ENCODE measurements at regions not wholly inside any gene's neighbourhood (a gene's known extent, or its start where the extent isn't known, plus 50 kb on each side); places are given as distances from the start of the nearest gene placed in this dataset.
"Not testable (repeated sequence)": the region's sequence is repeated elsewhere in the genome, so short reads cannot be mapped to it uniquely, and the experiment has no call there.

GRCh38 chr7:109879287-109879828, 1211.6 kb upstream of the LRRN3 start:
- no peak overlapping the region for H3K4me3 ChIP-seq (ENCODE audit: low read depth, low read length)
- no peak overlapping the region for H3K27ac ChIP-seq (ENCODE audit: low read depth, low read length)
- H3K36me3 ChIP-seq (ENCODE audit: insufficient read depth, low read length): no peaks in the 10 kb centered on the region
- H3K79me2 ChIP-seq (ENCODE audit: control insufficient read depth, insufficient read depth, low read length, unreplicated experiment): no peaks in the 10 kb centered on the region
- H3K27me3 ChIP-seq (ENCODE audit: insufficient read depth, low read length): no peaks in the 10 kb centered on the region
- no peak overlapping the region for H2AFZ ChIP-seq (ENCODE audit: low read length, unreplicated experiment)
- no peaks in the 10 kb centered on the region for H3K4me1 ChIP-seq (ENCODE audit: control insufficient read depth, insufficient read depth, low read length, unreplicated experiment)

- no peaks in the 10 kb centered on the region for H3K79me2 ChIP-seq (ENCODE audit: control insufficient read depth, insufficient read depth, low read length, unreplicated experiment)
- no peak overlapping the region for H3K27ac ChIP-seq (ENCODE audit: low read depth, low read length)
- H3K4me1 ChIP-seq (ENCODE audit: control insufficient read depth, insufficient read depth, low read length, unreplicated experiment): peaks cover 3% of the 10 kb centered on the region
- no peak overlapping the region for H2AFZ ChIP-seq (ENCODE audit: low read length, unreplicated experiment)
- no peaks in the 10 kb centered on the region for H3K27me3 ChIP-seq (ENCODE audit: insufficient read depth, low read length)
- H3K4me3 ChIP-seq (ENCODE audit: low read depth, low read length): no peak overlapping the region
- no peaks in the 10 kb centered on the region for H3K36me3 ChIP-seq (ENCODE audit: insufficient read depth, low read length)
Measured at GRCh38 chr7:109890622-109891021, 1200.3 kb upstream of the LRRN3 start.

- Histone ChIP-seq H3K4me1 (ENCODE audit: control insufficient read depth, insufficient read depth, low read length, unreplicated experiment) (peaks cover 3% of the 10 kb centered on the region), H2AFZ (ENCODE audit: low read length, unreplicated experiment) (peak overlapping the region; percentile 43), H3K27ac (ENCODE audit: low read depth, low read length) (peak overlapping the region; percentile 41), H3K4me3 (ENCODE audit: low read depth, low read length) (peak overlapping the region; percentile 74), H3K36me3 (ENCODE audit: insufficient read depth, low read length) (no peaks in the 10 kb centered on the region), H3K79me2 (ENCODE audit: control insufficient read depth, insufficient read depth, low read length, unreplicated experiment) (no peaks in the 10 kb centered on the region), H3K27me3 (ENCODE audit: insufficient read depth, low read length) (no peaks in the 10 kb centered on the region)
Measured at GRCh38 chr7:109893231-109893630, 1197.7 kb upstream of the LRRN3 start.

GRCh38 chr7:109895536-109895935, 1195.4 kb upstream of the LRRN3 start:
- Histone ChIP-seq H3K27ac (ENCODE audit: low read depth, low read length) (no peak overlapping the region), H2AFZ (ENCODE audit: low read length, unreplicated experiment) (peak overlapping the region; percentile 7), H3K4me3 (ENCODE audit: low read depth, low read length) (no peak overlapping the region), H3K27me3 (ENCODE audit: insufficient read depth, low read length) (no peaks in the 10 kb centered on the region), H3K79me2 (ENCODE audit: control insufficient read depth, insufficient read depth, low read length, unreplicated experiment) (no peaks in the 10 kb centered on the region), H3K36me3 (ENCODE audit: insufficient read depth, low read length) (no peaks in the 10 kb centered on the region), H3K4me1 (ENCODE audit: control insufficient read depth, insufficient read depth, low read length, unreplicated experiment) (peaks cover 3% of the 10 kb centered on the region)

- no peaks in the 10 kb centered on the region for H3K4me1 ChIP-seq (ENCODE audit: control insufficient read depth, insufficient read depth, low read length, unreplicated experiment)
- H3K4me3 ChIP-seq (ENCODE audit: low read depth, low read length): no peak overlapping the region
- H3K79me2 ChIP-seq (ENCODE audit: control insufficient read depth, insufficient read depth, low read length, unreplicated experiment): no peaks in the 10 kb centered on the region
- no peak overlapping the region for H3K27ac ChIP-seq (ENCODE audit: low read depth, low read length)
- H3K36me3 ChIP-seq (ENCODE audit: insufficient read depth, low read length): no peaks in the 10 kb centered on the region
- H2AFZ ChIP-seq (ENCODE audit: low read length, unreplicated experiment): no peak overlapping the region
- H3K27me3 ChIP-seq (ENCODE audit: insufficient read depth, low read length): no peaks in the 10 kb centered on the region
Measured at GRCh38 chr7:109901926-109902325, 1189.0 kb upstream of the LRRN3 start.

GRCh38 chr7:109905368-109906065, 1185.4 kb upstream of the LRRN3 start:
- H3K27me3 ChIP-seq (ENCODE audit: insufficient read depth, low read length); H3K4me3 ChIP-seq (ENCODE audit: low read depth, low read length); H2AFZ ChIP-seq (ENCODE audit: low read length, unreplicated experiment); H3K79me2 ChIP-seq (ENCODE audit: control insufficient read depth, insufficient read depth, low read length, unreplicated experiment); H3K36me3 ChIP-seq (ENCODE audit: insufficient read depth, low read length); H3K27ac ChIP-seq (ENCODE audit: low read depth, low read length); H3K4me1 ChIP-seq (ENCODE audit: control insufficient read depth, insufficient read depth, low read length, unreplicated experiment): not testable (repeated sequence)

GRCh38 chr7:109915670-109916069, 1175.3 kb upstream of the LRRN3 start:
- H3K4me1 ChIP-seq (ENCODE audit: control insufficient read depth, insufficient read depth, low read length, unreplicated experiment): no peaks in the 10 kb centered on the region
- no peaks in the 10 kb centered on the region for H3K79me2 ChIP-seq (ENCODE audit: control insufficient read depth, insufficient read depth, low read length, unreplicated experiment)
- H2AFZ ChIP-seq (ENCODE audit: low read length, unreplicated experiment): no peak overlapping the region
- no peak overlapping the region for H3K4me3 ChIP-seq (ENCODE audit: low read depth, low read length)
- H3K27ac ChIP-seq (ENCODE audit: low read depth, low read length): no peak overlapping the region
- H3K27me3 ChIP-seq (ENCODE audit: insufficient read depth, low read length): no peaks in the 10 kb centered on the region
- H3K36me3 ChIP-seq (ENCODE audit: insufficient read depth, low read length): no peaks in the 10 kb centered on the region

GRCh38 chr7:109926738-109927137, 1164.2 kb upstream of the LRRN3 start:
- no peaks in the 10 kb centered on the region for H3K79me2 ChIP-seq (ENCODE audit: control insufficient read depth, insufficient read depth, low read length, unreplicated experiment)
- H2AFZ ChIP-seq (ENCODE audit: low read length, unreplicated experiment): no peak overlapping the region
- H3K27ac ChIP-seq (ENCODE audit: low read depth, low read length): no peak overlapping the region
- no peaks in the 10 kb centered on the region for H3K4me1 ChIP-seq (ENCODE audit: control insufficient read depth, insufficient read depth, low read length, unreplicated experiment)
- no peaks in the 10 kb centered on the region for H3K36me3 ChIP-seq (ENCODE audit: insufficient read depth, low read length)
- no peaks in the 10 kb centered on the region for H3K27me3 ChIP-seq (ENCODE audit: insufficient read depth, low read length)
- H3K4me3 ChIP-seq (ENCODE audit: low read depth, low read length): no peak overlapping the region

GRCh38 chr7:109930049-109930448, 1160.9 kb upstream of the LRRN3 start:
- no peak overlapping the region for H2AFZ ChIP-seq (ENCODE audit: low read length, unreplicated experiment)
- no peaks in the 10 kb centered on the region for H3K79me2 ChIP-seq (ENCODE audit: control insufficient read depth, insufficient read depth, low read length, unreplicated experiment)
- H3K27me3 ChIP-seq (ENCODE audit: insufficient read depth, low read length): no peaks in the 10 kb centered on the region
- no peaks in the 10 kb centered on the region for H3K4me1 ChIP-seq (ENCODE audit: control insufficient read depth, insufficient read depth, low read length, unreplicated experiment)
- no peak overlapping the region for H3K4me3 ChIP-seq (ENCODE audit: low read depth, low read length)
- no peaks in the 10 kb centered on the region for H3K36me3 ChIP-seq (ENCODE audit: insufficient read depth, low read length)
- no peak overlapping the region for H3K27ac ChIP-seq (ENCODE audit: low read depth, low read length)

- Histone ChIP-seq H2AFZ (ENCODE audit: low read length, unreplicated experiment) (no peak overlapping the region), H3K4me3 (ENCODE audit: low read depth, low read length) (no peak overlapping the region), H3K36me3 (ENCODE audit: insufficient read depth, low read length) (no peaks in the 10 kb centered on the region), H3K27ac (ENCODE audit: low read depth, low read length) (no peak overlapping the region), H3K27me3 (ENCODE audit: insufficient read depth, low read length) (no peaks in the 10 kb centered on the region), H3K4me1 (ENCODE audit: control insufficient read depth, insufficient read depth, low read length, unreplicated experiment) (no peaks in the 10 kb centered on the region), H3K79me2 (ENCODE audit: control insufficient read depth, insufficient read depth, low read length, unreplicated experiment) (no peaks in the 10 kb centered on the region)
Measured at GRCh38 chr7:109939207-109939606, 1151.7 kb upstream of the LRRN3 start.

- H3K4me1 ChIP-seq (ENCODE audit: control insufficient read depth, insufficient read depth, low read length, unreplicated experiment): no peaks in the 10 kb centered on the region
- H3K27me3 ChIP-seq (ENCODE audit: insufficient read depth, low read length): no peaks in the 10 kb centered on the region
- H3K36me3 ChIP-seq (ENCODE audit: insufficient read depth, low read length): no peaks in the 10 kb centered on the region
- H2AFZ ChIP-seq (ENCODE audit: low read length, unreplicated experiment): no peak overlapping the region
- H3K4me3 ChIP-seq (ENCODE audit: low read depth, low read length): no peak overlapping the region
- H3K27ac ChIP-seq (ENCODE audit: low read depth, low read length): no peak overlapping the region
- no peaks in the 10 kb centered on the region for H3K79me2 ChIP-seq (ENCODE audit: control insufficient read depth, insufficient read depth, low read length, unreplicated experiment)
Measured at GRCh38 chr7:109945820-109946518, 1145.0 kb upstream of the LRRN3 start.

Data from ACC112 (cell line).